ENCODE measurements at regions not wholly inside any gene's neighbourhood (a gene's known extent, or its start where the extent isn't known, plus 50 kb on each side); places are given as distances from the start of the nearest gene placed in this dataset.
A peak's percentile ranks its signal among the peaks of the same experiment; 100 is the strongest.

GRCh38 chr2:47655563-47655880, 84.7 kb upstream of the KCNK12 start:
- TF ChIP-seq CTCF (conservative IDR thresholded peaks at IDR 0.05; ENCODE audit: low read depth, low read length): no peak
- no peak overlapping the region for H3K4me3 ChIP-seq (ENCODE audit: low read depth, low read length)
- no peak for DNase-seq (ENCODE audit: low read depth)

DNA sequence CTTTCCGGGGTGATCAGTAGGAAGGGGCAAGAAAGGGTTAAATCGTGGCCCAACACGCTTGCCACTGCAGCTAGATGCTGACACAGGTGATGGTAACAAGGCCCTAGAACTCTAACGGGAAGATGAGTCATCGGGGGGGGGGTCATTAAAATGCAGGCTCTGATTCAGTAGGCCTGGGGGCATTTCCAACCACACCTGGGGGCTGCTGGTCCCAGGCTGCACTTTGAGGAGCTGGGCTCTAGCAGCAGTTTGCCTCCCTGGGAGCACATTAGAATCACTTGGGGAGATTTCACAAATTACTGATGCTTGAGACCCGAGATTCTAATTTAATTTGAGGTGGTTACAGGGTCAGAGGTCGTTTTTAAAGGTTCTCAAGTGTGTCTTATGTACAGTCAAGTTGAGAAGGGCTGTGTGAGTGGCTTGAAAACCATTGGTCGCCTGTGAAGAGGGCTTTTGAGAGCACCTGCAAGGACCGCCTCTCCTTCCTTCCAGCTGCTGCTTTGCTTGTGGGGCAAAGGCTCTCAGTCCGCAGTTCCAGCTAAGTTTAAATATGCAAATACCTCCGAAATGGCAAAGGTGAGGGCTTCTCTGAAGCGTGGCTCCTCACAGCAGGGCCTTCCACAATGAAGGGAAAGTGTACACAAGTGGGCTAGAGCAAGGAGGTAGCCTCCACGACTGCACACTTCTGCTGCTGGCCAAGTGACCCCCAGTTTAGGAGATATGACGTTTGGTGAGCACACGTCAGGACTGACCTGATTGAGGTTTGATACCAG, 84.2 kb upstream of the KCNK12 start:
- no peak overlapping the region for H3K4me3 ChIP-seq (ENCODE audit: low read depth, low read length)
- no peak for TF ChIP-seq CTCF (conservative IDR thresholded peaks at IDR 0.05; ENCODE audit: low read depth, low read length)
- DNase-seq (ENCODE audit: low read depth): no peak

- no peak overlapping the region for H3K4me3 ChIP-seq (ENCODE audit: low read depth, low read length)
- peak; percentile 54 for TF ChIP-seq CTCF (conservative IDR thresholded peaks at IDR 0.05; ENCODE audit: low read depth, low read length)
- DNase-seq (ENCODE audit: low read depth): no peak
Observed at GRCh38 chr2:47653902-47654789, 83.4 kb upstream of the KCNK12 start.

DNA sequence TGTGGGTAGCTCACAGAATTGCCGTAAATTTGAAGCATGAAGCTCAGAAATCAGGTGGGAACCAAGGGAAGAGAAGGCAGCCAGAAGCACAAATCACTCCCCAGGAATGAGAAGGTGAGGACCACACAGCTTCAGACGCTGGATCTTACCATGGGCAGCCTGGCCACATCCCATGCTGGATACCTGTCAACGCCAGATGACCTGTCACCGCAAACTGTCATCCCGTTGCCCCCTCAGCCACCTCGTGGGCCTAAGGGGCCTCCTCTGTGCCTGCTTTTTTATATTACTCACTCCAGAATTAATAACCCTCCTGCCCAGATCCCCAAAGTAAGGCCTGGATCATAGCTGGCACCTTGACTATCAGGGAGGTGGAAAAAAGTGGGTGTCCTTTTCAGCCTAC, 82.3 kb upstream of the KCNK12 start:
- no peak overlapping the region for H3K4me3 ChIP-seq (ENCODE audit: low read depth, low read length)
- no peak for DNase-seq (ENCODE audit: low read depth)
- no peak for TF ChIP-seq CTCF (conservative IDR thresholded peaks at IDR 0.05; ENCODE audit: low read depth, low read length)

GRCh38 chr2:47652061-47652690, 81.4 kb upstream of the KCNK12 start:
- no peak for TF ChIP-seq CTCF (conservative IDR thresholded peaks at IDR 0.05; ENCODE audit: low read depth, low read length)
- DNase-seq (ENCODE audit: low read depth): no peak
- no peak overlapping the region for H3K4me3 ChIP-seq (ENCODE audit: low read depth, low read length)

- DNase-seq (ENCODE audit: low read depth): no peak
- no peak for TF ChIP-seq CTCF (conservative IDR thresholded peaks at IDR 0.05; ENCODE audit: low read depth, low read length)
- no peak overlapping the region for H3K4me3 ChIP-seq (ENCODE audit: low read depth, low read length)
Observed at GRCh38 chr2:47651296-47651695, 80.5 kb upstream of the KCNK12 start.
